ENCODE measurements at regions not wholly inside any gene's neighbourhood (a gene's known extent, or its start where the extent isn't known, plus 50 kb on each side); places are given as distances from the start of the nearest gene placed in this dataset.

DNA sequence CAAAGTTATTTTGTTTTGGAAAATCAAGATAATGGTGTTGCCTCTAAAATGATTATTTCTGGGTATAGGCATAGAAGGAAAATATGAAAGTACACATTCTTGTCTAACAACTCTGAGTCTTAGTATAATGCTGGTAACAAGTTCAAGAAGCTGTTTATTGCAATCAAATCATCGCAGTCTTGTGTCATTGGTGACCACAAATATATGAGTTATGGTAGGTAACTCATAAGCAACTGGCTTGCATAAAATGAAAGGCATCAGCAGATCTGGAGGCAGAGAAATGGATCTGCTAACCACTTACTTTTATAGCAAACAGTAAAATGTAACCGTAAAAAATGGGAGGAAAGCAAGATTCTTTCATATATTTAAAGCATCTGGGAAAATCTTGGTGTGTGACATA is 156.2 kb upstream of the TCF4 start:
- H3K27me3 ChIP-seq (ENCODE audit: insufficient read depth, low read length) = no peaks in the 10 kb centered on the region

DNA sequence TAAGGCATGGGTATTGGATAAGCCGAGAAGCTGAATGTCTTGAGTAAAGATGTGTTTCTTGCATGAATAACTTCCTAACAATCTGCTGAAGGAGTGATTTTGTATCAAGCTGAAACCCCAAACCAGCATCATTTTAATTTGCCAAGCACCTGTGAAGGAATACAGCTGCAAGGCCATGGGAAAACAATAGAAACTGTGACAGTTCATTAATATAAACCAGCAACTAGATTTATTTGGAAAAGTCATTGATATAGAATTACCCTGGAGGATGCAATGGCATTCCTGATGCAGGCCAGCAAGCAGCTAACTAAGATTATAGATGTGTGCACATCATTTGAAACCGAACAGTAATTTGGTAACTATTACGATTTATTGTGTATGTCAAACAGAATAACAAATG is 155.7 kb upstream of the TCF4 start:
- no peak for TF ChIP-seq EZH2 (IDR thresholded peaks at IDR 0.05; ENCODE audit: insufficient read depth, low read length)
- TF ChIP-seq, protein P1, sequence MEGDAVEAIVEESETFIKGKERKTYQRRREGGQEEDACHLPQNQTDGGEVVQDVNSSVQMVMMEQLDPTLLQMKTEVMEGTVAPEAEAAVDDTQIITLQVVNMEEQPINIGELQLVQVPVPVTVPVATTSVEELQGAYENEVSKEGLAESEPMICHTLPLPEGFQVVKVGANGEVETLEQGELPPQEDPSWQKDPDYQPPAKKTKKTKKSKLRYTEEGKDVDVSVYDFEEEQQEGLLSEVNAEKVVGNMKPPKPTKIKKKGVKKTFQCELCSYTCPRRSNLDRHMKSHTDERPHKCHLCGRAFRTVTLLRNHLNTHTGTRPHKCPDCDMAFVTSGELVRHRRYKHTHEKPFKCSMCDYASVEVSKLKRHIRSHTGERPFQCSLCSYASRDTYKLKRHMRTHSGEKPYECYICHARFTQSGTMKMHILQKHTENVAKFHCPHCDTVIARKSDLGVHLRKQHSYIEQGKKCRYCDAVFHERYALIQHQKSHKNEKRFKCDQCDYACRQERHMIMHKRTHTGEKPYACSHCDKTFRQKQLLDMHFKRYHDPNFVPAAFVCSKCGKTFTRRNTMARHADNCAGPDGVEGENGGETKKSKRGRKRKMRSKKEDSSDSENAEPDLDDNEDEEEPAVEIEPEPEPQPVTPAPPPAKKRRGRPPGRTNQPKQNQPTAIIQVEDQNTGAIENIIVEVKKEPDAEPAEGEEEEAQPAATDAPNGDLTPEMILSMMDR (IDR thresholded peaks at IDR 0.05; ENCODE audit: insufficient read depth, low read depth, low read length) = no peak
- H3K27ac ChIP-seq (ENCODE audit: low read depth, low read length) = no peak overlapping the region
- FAIRE-seq = peak; percentile 9

More for the DNA sequence above, 156.2 kb upstream of the TCF4 start:
- Mint-ChIP-seq H3K36me3 (ENCODE audit: low read depth, unreplicated experiment) (no peaks in the 10 kb centered on the region), H3K27ac (ENCODE audit: unreplicated experiment) (no peak overlapping the region), H3K27me3 (ENCODE audit: low read depth, unreplicated experiment) (no peaks in the 10 kb centered on the region), H3K4me3 (ENCODE audit: unreplicated experiment) (no peak overlapping the region), H3K9me3 (ENCODE audit: unreplicated experiment) (no peaks in the 10 kb centered on the region), H3K4me1 (ENCODE audit: low read depth, unreplicated experiment) (peaks cover 5% of the 10 kb centered on the region)
- no peak for DNase-seq (ENCODE audit: low read depth)
- FAIRE-seq = peak; percentile 26
- no peaks in the 10 kb centered on the region for H4K20me1 ChIP-seq (ENCODE audit: insufficient read depth, low read length)
- H3K4me1 ChIP-seq (ENCODE audit: insufficient read depth, low read length) = no peaks in the 10 kb centered on the region
- TF ChIP-seq EZH2 (IDR thresholded peaks at IDR 0.05; ENCODE audit: insufficient read depth, low read length) = no peak
- no peaks in the 10 kb centered on the region for H3K9me3 ChIP-seq (ENCODE audit: insufficient read depth, low read depth, low read length)
- no peaks in the 10 kb centered on the region for H3K79me2 ChIP-seq (ENCODE audit: insufficient read depth, low read length)
- H2AFZ ChIP-seq (ENCODE audit: low read depth, low read length) = no peak overlapping the region
- H3K27ac ChIP-seq (ENCODE audit: low read depth, low read length) = no peak overlapping the region
- H3K9ac ChIP-seq (ENCODE audit: low read length) = no peak overlapping the region
- H3K4me3 ChIP-seq (ENCODE audit: insufficient read depth, low read depth, low read length) = no peak overlapping the region
- no peak overlapping the region for H3K4me2 ChIP-seq (ENCODE audit: low read length)
- no peaks in the 10 kb centered on the region for H3K36me3 ChIP-seq (ENCODE audit: insufficient read depth, low read length)

DNA sequence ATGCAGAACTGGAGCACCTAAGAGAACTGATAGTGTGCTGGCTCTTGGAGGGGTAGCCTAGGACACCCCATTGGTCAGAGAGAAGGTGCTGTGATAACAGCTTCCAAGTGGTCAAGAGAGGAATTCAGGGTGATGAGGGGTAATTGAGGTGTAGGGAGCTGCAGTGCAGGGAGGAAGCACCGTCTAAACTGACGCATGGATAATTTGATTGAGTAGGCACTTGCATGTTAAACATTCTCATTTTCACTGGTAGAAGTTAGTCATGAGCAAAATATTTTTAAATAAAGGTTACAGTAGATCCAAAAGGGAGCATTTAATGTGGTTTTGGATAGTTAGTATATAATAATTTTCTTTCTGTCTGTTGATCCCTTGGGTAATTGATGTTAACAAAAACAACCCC is 155.1 kb upstream of the TCF4 start:
- Mint-ChIP-seq H3K9me3 (ENCODE audit: unreplicated experiment) (no peaks in the 10 kb centered on the region), H3K27me3 (ENCODE audit: low read depth, unreplicated experiment) (no peaks in the 10 kb centered on the region), H3K4me1 (ENCODE audit: low read depth, unreplicated experiment) (peaks cover 3% of the 10 kb centered on the region), H3K36me3 (ENCODE audit: low read depth, unreplicated experiment) (no peaks in the 10 kb centered on the region), H3K27ac (ENCODE audit: unreplicated experiment) (no peak overlapping the region), H3K4me3 (ENCODE audit: unreplicated experiment) (no peak overlapping the region)
- no peak overlapping the region for H3K4me3 ChIP-seq (ENCODE audit: insufficient read depth, low read depth, low read length)
- H3K4me2 ChIP-seq (ENCODE audit: low read length) = no peak overlapping the region
- H3K27me3 ChIP-seq (ENCODE audit: insufficient read depth, low read length) = no peaks in the 10 kb centered on the region
- H3K27ac ChIP-seq (ENCODE audit: low read depth, low read length) = no peak overlapping the region
- no peaks in the 10 kb centered on the region for H3K36me3 ChIP-seq (ENCODE audit: insufficient read depth, low read length)
- H4K20me1 ChIP-seq (ENCODE audit: insufficient read depth, low read length) = no peaks in the 10 kb centered on the region
- no peak overlapping the region for H3K9ac ChIP-seq (ENCODE audit: low read length)
- TF ChIP-seq EZH2 (IDR thresholded peaks at IDR 0.05; ENCODE audit: insufficient read depth, low read length) = no peak
- TF ChIP-seq, protein P1 (IDR thresholded peaks at IDR 0.05; ENCODE audit: insufficient read depth, low read depth, low read length) = no peak
- DNase-seq (ENCODE audit: low read depth) = peak; percentile 60
- H3K4me1 ChIP-seq (ENCODE audit: insufficient read depth, low read length) = no peaks in the 10 kb centered on the region
- H2AFZ ChIP-seq (ENCODE audit: low read depth, low read length) = no peak overlapping the region
- no peak for FAIRE-seq
- H3K9me3 ChIP-seq (ENCODE audit: insufficient read depth, low read depth, low read length) = no peaks in the 10 kb centered on the region
- no peaks in the 10 kb centered on the region for H3K79me2 ChIP-seq (ENCODE audit: insufficient read depth, low read length)

More for the DNA sequence above, 155.7 kb upstream of the TCF4 start:
- Mint-ChIP-seq H3K27me3 (ENCODE audit: low read depth, unreplicated experiment) (no peaks in the 10 kb centered on the region), H3K27ac (ENCODE audit: unreplicated experiment) (no peak overlapping the region), H3K4me1 (ENCODE audit: low read depth, unreplicated experiment) (peaks cover 5% of the 10 kb centered on the region), H3K4me3 (ENCODE audit: unreplicated experiment) (no peak overlapping the region), H3K9me3 (ENCODE audit: unreplicated experiment) (no peaks in the 10 kb centered on the region), H3K36me3 (ENCODE audit: low read depth, unreplicated experiment) (no peaks in the 10 kb centered on the region)
- Histone ChIP-seq H3K4me1 (ENCODE audit: insufficient read depth, low read length) (no peaks in the 10 kb centered on the region), H3K79me2 (ENCODE audit: insufficient read depth, low read length) (no peaks in the 10 kb centered on the region), H3K27me3 (ENCODE audit: insufficient read depth, low read length) (no peaks in the 10 kb centered on the region), H3K4me2 (ENCODE audit: low read length) (no peak overlapping the region), H3K4me3 (ENCODE audit: insufficient read depth, low read depth, low read length) (no peak overlapping the region), H3K36me3 (ENCODE audit: insufficient read depth, low read length) (no peaks in the 10 kb centered on the region), H3K9ac (ENCODE audit: low read length) (no peak overlapping the region), H3K9me3 (ENCODE audit: insufficient read depth, low read depth, low read length) (no peaks in the 10 kb centered on the region), H2AFZ (ENCODE audit: low read depth, low read length) (no peak overlapping the region), H4K20me1 (ENCODE audit: insufficient read depth, low read length) (no peaks in the 10 kb centered on the region)
- peak; percentile 59 for DNase-seq (ENCODE audit: low read depth)
